ENCODE measurements at regions not wholly inside any gene's neighbourhood (a gene's known extent, or its start where the extent isn't known, plus 50 kb on each side); places are given as distances from the start of the nearest gene placed in this dataset.

GRCh38 chr4:74675673-74676279, 118.5 kb downstream of the BTC start:
- no peak for DNase-seq

GRCh38 chr4:74682567-74683359, 111.6 kb downstream of the BTC start:
- DNase-seq: no peak

- no peak for DNase-seq
These were observed 101.4 kb downstream of the BTC start for GRCh38 chr4:74692972-74693371.

Measured in nucleus accumbens (tissue), 56 donors.